ENCODE measurements at regions not wholly inside any gene's neighbourhood (a gene's known extent, or its start where the extent isn't known, plus 50 kb on each side); places are given as distances from the start of the nearest gene placed in this dataset.
A peak's percentile ranks its signal among the peaks of the same experiment; 100 is the strongest.

DNA sequence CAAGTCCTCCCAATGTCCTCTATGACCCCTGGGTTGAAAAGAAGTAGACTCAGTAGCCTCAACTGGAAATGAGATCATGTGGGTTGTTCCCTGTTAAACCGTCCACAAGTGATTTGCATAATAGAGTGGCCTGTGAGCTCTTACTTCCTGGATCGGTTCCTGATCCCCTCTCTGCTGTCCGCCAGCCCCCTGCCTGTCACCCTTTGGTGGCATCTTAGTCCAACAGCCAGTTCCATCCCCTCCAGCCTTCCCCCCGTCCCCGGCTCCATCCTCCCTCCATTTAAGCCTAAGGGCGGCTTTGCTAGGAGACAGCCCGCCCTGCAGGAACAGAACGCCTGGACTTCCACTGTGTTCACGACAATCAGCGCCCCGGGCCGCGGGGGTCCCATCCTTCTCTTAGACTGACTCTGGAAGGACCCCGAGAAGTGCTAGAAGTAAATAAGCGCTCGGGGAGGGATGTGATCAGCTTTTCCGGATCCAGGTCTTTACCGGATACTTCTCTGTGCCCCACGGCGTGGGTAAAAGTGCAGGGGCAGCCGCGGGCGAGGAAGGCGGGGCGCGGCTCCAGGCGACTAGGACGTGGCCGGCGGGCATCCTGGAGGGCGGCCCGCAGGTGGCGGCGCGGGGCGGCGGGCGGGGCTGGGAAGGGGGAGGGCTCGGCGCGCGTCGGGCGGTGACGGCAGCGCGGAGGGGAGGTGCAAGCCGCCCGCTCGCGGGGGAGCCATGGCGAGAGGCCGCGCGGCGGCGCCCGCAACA is 51.2 kb upstream of the ULK4 start:
- DNase-seq, result peak; percentile 51

GRCh38 chr3:42012383-42012934 is 50.6 kb upstream of the ULK4 start:
- DNase-seq, result no peak

All from right hindlimb (tissue), 1 donor.